ENCODE measurements at regions not wholly inside any gene's neighbourhood (a gene's known extent, or its start where the extent isn't known, plus 50 kb on each side); places are given as distances from the start of the nearest gene placed in this dataset.
"Not testable (repeated sequence)": the region's sequence is repeated elsewhere in the genome, so short reads cannot be mapped to it uniquely, and the experiment has no call there.

DNA sequence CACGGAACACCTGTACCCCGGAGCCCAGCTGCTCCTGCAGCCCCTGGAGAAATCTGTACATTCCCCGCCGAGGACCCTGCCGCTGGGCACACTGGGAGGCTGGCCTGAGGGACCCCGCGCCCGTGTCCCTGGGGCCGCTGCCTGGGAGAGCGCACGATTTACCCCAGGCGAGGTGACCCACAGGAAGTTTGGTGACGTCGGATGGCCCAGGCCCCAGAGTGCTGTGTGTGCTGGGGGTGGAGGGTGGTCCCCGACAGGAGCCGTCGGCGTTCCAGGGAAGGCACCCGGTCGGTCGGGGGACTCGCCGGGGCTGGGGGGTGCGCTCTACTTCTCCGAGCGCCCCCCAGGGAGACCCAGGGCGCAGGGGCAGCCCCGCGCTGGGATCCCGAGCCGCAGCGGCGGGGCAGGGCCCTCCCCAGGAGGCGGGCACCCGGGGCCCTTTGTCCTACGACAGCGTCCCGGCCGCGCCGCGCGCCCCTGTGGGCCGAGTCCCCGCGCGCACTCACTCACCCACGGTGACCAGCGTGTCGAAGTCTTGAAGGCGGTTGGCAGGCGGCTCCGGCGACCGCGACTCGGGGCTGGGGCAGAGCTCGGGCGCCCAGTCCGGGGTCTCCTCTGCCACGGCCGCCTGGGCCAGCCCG, 167.9 kb upstream of the PRKX start:
- DNase-seq, POLR2A ChIA-PET, H3K36me3 Mint-ChIP-seq, H3K9me3 Mint-ChIP-seq, H3K4me1 Mint-ChIP-seq, H3K27me3 Mint-ChIP-seq, H3K27ac Mint-ChIP-seq, H3K4me3 Mint-ChIP-seq: not testable (repeated sequence)
- peak; percentile 10 to 18 for ATAC-seq

DNA sequence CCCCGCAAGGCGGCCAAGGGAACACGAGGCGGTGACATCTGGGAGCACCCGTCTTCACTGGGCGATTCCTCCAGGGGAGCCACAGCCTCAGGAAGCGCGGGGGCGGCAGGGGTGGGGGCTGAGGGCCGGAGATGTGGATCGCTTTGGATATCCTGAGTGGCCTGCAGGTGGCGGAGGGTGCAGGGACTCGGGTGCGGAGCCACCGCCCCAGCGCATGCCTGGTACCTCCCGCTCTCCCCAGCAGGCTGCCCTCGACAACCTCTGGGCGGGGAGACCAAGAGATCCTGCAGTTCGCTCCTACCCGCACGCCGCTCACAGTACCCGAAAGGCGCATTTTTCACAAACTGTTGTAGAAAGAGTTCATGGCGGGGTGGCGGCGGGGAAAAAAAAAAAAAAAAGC, 162.9 kb upstream of the PRKX start:
- H3K36me3 Mint-ChIP-seq, H3K27me3 Mint-ChIP-seq, H3K9me3 Mint-ChIP-seq, H3K4me1 Mint-ChIP-seq, H3K4me3 Mint-ChIP-seq, DNase-seq, H3K27ac Mint-ChIP-seq, POLR2A ChIA-PET, ATAC-seq: not testable (repeated sequence)

- H3K4me1 Mint-ChIP-seq, ATAC-seq, H3K9me3 Mint-ChIP-seq, H3K27ac Mint-ChIP-seq, DNase-seq, POLR2A ChIA-PET, H3K36me3 Mint-ChIP-seq, H3K27me3 Mint-ChIP-seq, H3K4me3 Mint-ChIP-seq: not testable (repeated sequence)
Measured at GRCh38 chrX:3875638-3876037, 162.2 kb upstream of the PRKX start.

DNA sequence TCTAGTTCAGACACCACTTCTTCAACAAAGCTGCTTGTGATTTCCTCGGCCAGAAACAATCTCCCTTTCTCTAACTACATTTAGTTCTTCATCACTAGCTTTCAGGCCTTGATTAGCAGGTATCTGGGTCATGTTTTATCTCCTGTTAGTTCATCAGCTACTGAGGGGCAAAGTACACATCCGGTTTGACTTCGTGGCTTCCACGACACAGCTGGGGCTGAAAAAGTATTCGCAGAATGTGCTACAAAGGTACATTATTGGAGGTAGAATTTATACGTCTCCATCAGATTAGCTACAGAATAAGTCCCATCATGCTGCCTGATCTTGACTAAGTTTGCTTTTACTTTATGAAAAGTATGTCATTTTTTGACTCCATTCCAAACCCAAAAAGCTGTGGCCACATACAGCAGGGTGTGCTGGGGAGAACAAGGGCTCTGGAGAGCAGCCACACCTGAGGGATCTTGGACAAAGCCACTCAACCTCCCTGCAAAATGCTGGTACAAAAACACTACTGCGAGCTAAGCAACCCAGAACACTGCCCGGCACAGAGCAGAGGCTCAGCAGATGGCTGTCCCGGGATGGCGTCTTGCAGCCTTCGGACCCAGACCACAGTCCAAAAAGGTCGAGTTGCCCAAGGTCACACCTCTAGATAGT, 158.9 kb upstream of the PRKX start:
- H3K9me3 Mint-ChIP-seq, H3K36me3 Mint-ChIP-seq, H3K27me3 Mint-ChIP-seq, ATAC-seq, DNase-seq, POLR2A ChIA-PET, H3K4me1 Mint-ChIP-seq: not testable (repeated sequence)
- peak overlapping the region in 1 of 10 donors; percentile 43 for H3K27ac Mint-ChIP-seq
- H3K4me3 Mint-ChIP-seq: peak overlapping the region in 3 of 10 donors; percentile 18 to 45 (median 40)

GRCh38 chrX:3867067-3867831, 153.8 kb upstream of the PRKX start:
- ATAC-seq, H3K36me3 Mint-ChIP-seq, H3K27ac Mint-ChIP-seq, DNase-seq, H3K4me1 Mint-ChIP-seq, H3K9me3 Mint-ChIP-seq, H3K4me3 Mint-ChIP-seq, POLR2A ChIA-PET, H3K27me3 Mint-ChIP-seq: not testable (repeated sequence)

GRCh38 chrX:3858332-3858731, 144.9 kb upstream of the PRKX start:
- H3K27me3 Mint-ChIP-seq, H3K36me3 Mint-ChIP-seq, H3K4me1 Mint-ChIP-seq, DNase-seq, ATAC-seq, POLR2A ChIA-PET, H3K9me3 Mint-ChIP-seq, H3K4me3 Mint-ChIP-seq, H3K27ac Mint-ChIP-seq: not testable (repeated sequence)

DNA sequence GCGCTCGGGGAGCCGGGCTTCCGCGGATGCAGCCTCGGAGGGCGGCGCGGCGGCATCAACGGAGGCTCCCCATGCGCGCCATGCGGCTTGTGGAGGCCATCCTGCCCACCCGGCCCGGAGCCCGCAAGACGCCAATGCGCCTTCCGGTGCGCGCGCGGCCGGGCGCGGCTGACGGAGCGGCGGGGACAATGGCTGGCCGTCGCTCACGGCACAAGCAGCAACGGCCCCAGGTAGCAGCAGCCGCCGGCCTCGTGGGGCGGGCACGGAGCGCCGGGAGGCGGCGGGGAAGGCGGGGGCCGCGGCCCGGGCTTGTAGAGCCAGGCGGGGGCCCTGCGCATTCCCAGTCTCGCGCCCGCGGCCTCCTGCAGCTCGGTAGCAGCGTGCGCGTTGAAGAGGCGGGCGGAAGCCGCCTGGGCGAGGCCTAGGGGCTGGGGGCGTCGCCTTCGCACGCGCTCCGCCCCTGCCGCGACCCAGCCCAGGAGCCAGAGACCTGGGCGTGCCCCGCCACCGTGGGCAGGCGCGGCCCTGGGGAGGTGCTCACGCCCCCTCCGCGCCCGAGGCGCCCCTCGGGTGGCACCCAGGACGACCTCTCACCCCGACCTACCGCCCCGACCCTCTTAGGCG, 130.2 kb upstream of the PRKX start:
- POLR2A ChIA-PET, H3K27ac Mint-ChIP-seq, H3K4me3 Mint-ChIP-seq, H3K4me1 Mint-ChIP-seq, H3K36me3 Mint-ChIP-seq, H3K27me3 Mint-ChIP-seq, H3K9me3 Mint-ChIP-seq: not testable (repeated sequence)
- DNase-seq (peak in 2 of 10 donors; percentile 35), ATAC-seq (peak; percentile 90 to 91)

DNA sequence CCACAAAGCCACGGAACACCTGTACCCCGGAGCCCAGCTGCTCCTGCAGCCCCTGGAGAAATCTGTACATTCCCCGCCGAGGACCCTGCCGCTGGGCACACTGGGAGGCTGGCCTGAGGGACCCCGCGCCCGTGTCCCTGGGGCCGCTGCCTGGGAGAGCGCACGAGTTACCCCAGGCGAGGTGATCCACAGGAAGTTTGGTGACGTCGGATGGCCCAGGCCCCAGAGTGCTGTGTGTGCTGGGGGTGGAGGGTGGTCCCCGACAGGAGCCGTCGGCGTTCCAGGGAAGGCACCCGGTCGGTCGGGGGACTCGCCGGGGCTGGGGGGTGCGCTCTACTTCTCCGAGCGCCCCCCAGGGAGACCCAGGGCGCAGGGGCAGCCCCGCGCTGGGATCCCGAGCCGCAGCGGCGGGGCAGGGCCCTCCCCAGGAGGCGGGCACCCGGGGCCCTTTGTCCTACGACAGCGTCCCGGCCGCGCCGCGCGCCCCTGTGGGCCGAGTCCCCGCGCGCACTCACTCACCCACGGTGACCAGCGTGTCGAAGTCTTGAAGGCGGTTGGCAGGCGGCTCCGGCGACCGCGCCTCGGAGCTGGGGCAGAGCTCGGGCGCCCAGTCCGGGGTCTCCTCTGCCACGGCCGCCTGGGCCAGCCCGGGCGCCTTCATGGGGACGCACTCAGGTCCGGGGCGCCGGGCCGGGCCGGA, 129.5 kb upstream of the PRKX start:
- H3K9me3 Mint-ChIP-seq, POLR2A ChIA-PET, H3K27me3 Mint-ChIP-seq, H3K4me1 Mint-ChIP-seq, H3K36me3 Mint-ChIP-seq: not testable (repeated sequence)
- DNase-seq: peak in 6 of 10 donors; percentile 11 to 71 (median 30)
- peak overlapping the region in 2 of 10 donors; percentile 11 to 57 for H3K27ac Mint-ChIP-seq
- peak; percentile 53 to 55 for ATAC-seq
- H3K4me3 Mint-ChIP-seq: peak overlapping the region in 7 of 10 donors; percentile 36 to 88 (median 64)

- H3K36me3 Mint-ChIP-seq, POLR2A ChIA-PET, H3K27ac Mint-ChIP-seq, H3K9me3 Mint-ChIP-seq, ATAC-seq, H3K4me1 Mint-ChIP-seq, H3K4me3 Mint-ChIP-seq, H3K27me3 Mint-ChIP-seq, DNase-seq: not testable (repeated sequence)
Measured at GRCh38 chrX:3838754-3839153, 125.3 kb upstream of the PRKX start.

DNA sequence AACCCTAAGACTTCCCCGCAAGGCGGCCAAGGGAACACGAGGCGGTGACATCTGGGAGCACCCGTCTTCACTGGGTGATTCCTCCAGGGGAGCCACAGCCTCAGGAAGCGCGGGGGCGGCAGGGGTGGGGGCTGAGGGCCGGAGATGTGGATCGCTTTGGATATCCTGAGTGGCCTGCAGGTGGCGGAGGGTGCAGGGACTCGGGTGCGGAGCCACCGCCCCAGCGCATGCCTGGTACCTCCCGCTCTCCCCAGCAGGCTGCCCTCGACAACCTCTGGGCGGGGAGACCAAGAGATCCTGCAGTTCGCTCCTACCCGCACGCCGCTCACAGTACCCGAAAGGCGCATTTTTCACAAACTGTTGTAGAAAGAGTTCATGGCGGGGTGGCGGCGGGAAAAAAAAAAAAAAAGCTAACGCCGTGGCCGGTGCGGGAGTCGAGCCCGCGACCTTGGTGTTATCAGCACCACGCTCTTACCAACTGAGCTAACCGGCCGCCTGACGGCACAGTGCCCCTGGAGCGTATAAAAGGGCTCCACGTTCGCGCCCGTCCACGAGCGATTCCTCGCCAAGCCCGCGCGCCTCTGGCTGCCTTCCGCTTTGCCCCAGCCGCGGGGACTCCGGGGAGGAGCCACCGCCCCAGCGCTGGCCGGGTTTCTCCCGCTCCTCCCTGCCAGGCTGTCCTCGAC, 124.7 kb upstream of the PRKX start:
- POLR2A ChIA-PET, H3K4me3 Mint-ChIP-seq, DNase-seq, H3K27ac Mint-ChIP-seq, H3K36me3 Mint-ChIP-seq, H3K9me3 Mint-ChIP-seq, ATAC-seq, H3K27me3 Mint-ChIP-seq, H3K4me1 Mint-ChIP-seq: not testable (repeated sequence)

GRCh38 chrX:3837211-3837610, 123.8 kb upstream of the PRKX start:
- POLR2A ChIA-PET, H3K27me3 Mint-ChIP-seq, H3K4me3 Mint-ChIP-seq, H3K36me3 Mint-ChIP-seq, H3K9me3 Mint-ChIP-seq, ATAC-seq, H3K27ac Mint-ChIP-seq, DNase-seq, H3K4me1 Mint-ChIP-seq: not testable (repeated sequence)

- DNase-seq, POLR2A ChIA-PET, H3K4me1 Mint-ChIP-seq, H3K9me3 Mint-ChIP-seq, ATAC-seq, H3K4me3 Mint-ChIP-seq, H3K36me3 Mint-ChIP-seq, H3K27me3 Mint-ChIP-seq, H3K27ac Mint-ChIP-seq: not testable (repeated sequence)
Measured at GRCh38 chrX:3833761-3834542, 120.5 kb upstream of the PRKX start.
